ENCODE measurements at regions not wholly inside any gene's neighbourhood (a gene's known extent, or its start where the extent isn't known, plus 50 kb on each side); places are given as distances from the start of the nearest gene placed in this dataset.

GRCh38 chr2:222361787-222362186 is 62.6 kb upstream of the SGPP2 start:
- no peak for TF ChIP-seq POLR2AphosphoS5 (IDR thresholded peaks at IDR 0.05)
- TF ChIP-seq CTCF (IDR thresholded peaks at IDR 0.05), result no peak
- TF ChIP-seq POLR2A (IDR thresholded peaks at IDR 0.05), result no peak
- no peak for TF ChIP-seq EP300 (IDR thresholded peaks at IDR 0.05; ENCODE audit: low read depth)

All from transverse colon (tissue), 4 donors.